AG04450 (cell line): ENCODE measurements at regions not wholly inside any gene's neighbourhood (a gene's known extent, or its start where the extent isn't known, plus 50 kb on each side); places are given as distances from the start of the nearest gene placed in this dataset.

ENCODE experiments used
- CTCF ChIA-PET: fragments of 300-600, 350-600 bp; formaldehyde crosslinking; extraction: SDS; loops from one replicate; lab custom pipeline; 2022; ENCODE audit warnings: antibody characterized with exemption, inconsistent platforms; lab: Charles Lee
- POLR2A ChIA-PET: fragments of 350-600 bp; formaldehyde crosslinking; extraction: SDS; loops from one replicate; lab custom pipeline; 2021; ENCODE audit warnings: antibody characterized with exemption, inconsistent platforms; lab: Yijun Ruan, JAX
- DNase-seq: peaks from one replicate; pipeline ENCODE4 v3.0.0-alpha.2; 2011; ENCODE audit warnings: low read depth, low spot score
- H3K27ac ChIP-seq: one replicate; pipeline ENCODE4 v1.5.1; 2012; ENCODE audit warnings: low read depth, low read length, control low read depth
- H3K27me3 ChIP-seq: one replicate; pipeline ENCODE4 v1.6.0; 2012; ENCODE audit warnings: low read length; ENCODE audit not compliant: control insufficient read depth, insufficient read depth
- H3K4me3 ChIP-seq: 2 replicates; pipeline ENCODE4 v1.5.1; 2011; ENCODE audit warnings: mild to moderate bottlenecking, low read depth, low read length, control low read depth
- H3K9me3 ChIP-seq: 2 replicates; pipeline ENCODE4 v1.5.1; 2012; ENCODE audit warnings: low read length; ENCODE audit not compliant: control insufficient read depth, insufficient read depth
- TF ChIP-seq, protein P1 (sequence below): IDR thresholded peaks from 2 replicates; pipeline ENCODE4 v1.5.1; 2011; ENCODE audit warnings: low read depth, low read length, control low read depth, inconsistent platforms

DNA sequence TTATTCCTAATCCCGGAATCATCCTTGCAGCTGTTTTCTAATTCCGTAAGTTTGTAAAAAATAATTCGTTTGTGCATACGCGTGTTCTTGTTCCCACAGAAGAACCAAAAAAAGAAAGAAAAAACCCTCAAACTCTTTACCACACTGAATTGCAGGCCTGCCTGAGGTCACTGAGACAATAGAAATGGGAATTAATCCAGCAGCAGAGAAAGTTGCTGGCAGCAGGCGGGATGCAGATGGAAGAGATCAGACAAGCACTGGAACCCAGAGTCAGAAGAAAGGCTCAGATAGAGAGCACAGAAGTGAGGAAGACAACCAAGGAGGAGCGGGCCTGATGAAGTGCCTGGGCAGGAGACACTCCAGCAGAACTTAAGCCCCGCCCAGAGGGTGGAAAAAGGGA lies 141.5 kb upstream of the VWC2 start:
- no peak for DNase-seq
- ChIA-PET POLR2A (no interaction called here), CTCF (no interaction called here)
- Histone ChIP-seq H3K4me3 (no peak overlapping the region), H3K9me3 (peaks cover 20% of the 10 kb centered on the region), H3K27ac (no peak overlapping the region), H3K27me3 (no peaks in the 10 kb centered on the region)
- TF ChIP-seq, protein P1, sequence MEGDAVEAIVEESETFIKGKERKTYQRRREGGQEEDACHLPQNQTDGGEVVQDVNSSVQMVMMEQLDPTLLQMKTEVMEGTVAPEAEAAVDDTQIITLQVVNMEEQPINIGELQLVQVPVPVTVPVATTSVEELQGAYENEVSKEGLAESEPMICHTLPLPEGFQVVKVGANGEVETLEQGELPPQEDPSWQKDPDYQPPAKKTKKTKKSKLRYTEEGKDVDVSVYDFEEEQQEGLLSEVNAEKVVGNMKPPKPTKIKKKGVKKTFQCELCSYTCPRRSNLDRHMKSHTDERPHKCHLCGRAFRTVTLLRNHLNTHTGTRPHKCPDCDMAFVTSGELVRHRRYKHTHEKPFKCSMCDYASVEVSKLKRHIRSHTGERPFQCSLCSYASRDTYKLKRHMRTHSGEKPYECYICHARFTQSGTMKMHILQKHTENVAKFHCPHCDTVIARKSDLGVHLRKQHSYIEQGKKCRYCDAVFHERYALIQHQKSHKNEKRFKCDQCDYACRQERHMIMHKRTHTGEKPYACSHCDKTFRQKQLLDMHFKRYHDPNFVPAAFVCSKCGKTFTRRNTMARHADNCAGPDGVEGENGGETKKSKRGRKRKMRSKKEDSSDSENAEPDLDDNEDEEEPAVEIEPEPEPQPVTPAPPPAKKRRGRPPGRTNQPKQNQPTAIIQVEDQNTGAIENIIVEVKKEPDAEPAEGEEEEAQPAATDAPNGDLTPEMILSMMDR: no peak

DNA sequence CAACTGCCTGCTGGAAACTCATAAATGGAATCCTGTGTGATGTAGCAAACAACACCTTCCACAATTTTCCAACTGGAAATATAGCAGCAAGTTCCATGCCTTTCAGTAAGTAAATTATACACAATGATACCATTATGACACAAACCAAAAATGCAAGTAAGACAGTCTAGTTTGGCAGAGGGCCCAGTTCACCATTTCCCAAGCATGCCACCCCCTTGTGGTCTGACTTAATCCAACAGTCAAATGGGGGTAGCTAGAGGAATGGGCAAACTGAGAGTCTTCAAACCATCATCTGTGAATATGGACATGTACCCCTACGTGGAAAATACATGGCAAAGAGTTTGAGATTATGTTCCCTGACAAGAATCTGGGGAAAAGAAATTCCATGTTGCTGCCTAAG lies 137.6 kb upstream of the VWC2 start:
- no peak for DNase-seq
- ChIA-PET POLR2A (no interaction called here), CTCF (no interaction called here)
- peaks cover 18% of the 10 kb centered on the region; the same call in 1 of the 2 replicates for H3K9me3 ChIP-seq
- no peak overlapping the region for H3K4me3 ChIP-seq
- H3K27me3 ChIP-seq: no peaks in the 10 kb centered on the region
- no peak overlapping the region for H3K27ac ChIP-seq
- TF ChIP-seq, protein P1: no peak

DNA sequence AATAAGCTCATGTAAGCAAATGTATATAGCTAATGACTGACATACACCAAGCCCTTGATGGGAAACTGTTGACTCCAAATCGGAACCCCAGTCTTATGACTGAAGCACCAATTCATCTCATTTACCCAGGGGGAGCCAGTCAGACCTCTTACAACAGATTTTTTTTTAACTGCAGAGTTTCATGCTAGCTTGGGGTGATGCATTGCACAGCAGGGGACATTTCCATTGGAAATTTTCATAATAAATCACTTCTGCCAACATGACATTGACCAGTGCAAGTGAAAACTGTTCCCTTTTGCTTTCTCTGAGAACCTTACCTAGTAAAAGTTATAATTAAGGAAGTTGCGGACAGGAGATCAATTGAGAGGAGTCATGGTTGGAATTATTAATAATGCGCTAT lies 137.0 kb upstream of the VWC2 start:
- ChIA-PET POLR2A (no interaction called here), CTCF (no interaction called here)
- H3K4me3 ChIP-seq: no peak overlapping the region
- no peak overlapping the region for H3K27ac ChIP-seq
- H3K9me3 ChIP-seq: peaks cover 15% of the 10 kb centered on the region; the same call in 1 of the 2 replicates
- H3K27me3 ChIP-seq: no peaks in the 10 kb centered on the region
- TF ChIP-seq, protein P1: no peak
- DNase-seq: no peak

DNA sequence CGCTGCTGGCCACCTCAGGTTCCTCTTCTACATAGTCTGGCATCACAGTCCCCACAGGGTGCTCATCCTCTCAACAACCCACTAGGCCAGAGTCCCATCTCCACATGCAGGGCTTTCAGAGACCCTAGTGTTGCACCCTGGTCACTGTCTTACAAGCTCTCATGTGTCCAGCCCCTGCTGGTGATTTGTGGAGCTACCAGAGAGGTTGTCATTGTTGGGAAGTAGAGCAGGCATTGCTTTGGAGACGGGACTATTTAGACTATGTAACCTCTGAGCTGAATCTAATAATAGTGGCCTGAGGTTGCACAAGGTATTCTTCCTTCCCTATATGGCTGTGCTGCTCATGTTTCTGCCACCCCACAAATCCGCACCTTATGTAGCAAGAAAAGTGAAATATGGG lies 135.3 kb upstream of the VWC2 start:
- DNase-seq: no peak
- TF ChIP-seq, protein P1: no peak
- Histone ChIP-seq H3K4me3 (no peak overlapping the region), H3K27me3 (no peaks in the 10 kb centered on the region), H3K9me3 (peaks cover 10% of the 10 kb centered on the region), H3K27ac (no peak overlapping the region)
- ChIA-PET CTCF (no interaction called here), POLR2A (no interaction called here)

DNA sequence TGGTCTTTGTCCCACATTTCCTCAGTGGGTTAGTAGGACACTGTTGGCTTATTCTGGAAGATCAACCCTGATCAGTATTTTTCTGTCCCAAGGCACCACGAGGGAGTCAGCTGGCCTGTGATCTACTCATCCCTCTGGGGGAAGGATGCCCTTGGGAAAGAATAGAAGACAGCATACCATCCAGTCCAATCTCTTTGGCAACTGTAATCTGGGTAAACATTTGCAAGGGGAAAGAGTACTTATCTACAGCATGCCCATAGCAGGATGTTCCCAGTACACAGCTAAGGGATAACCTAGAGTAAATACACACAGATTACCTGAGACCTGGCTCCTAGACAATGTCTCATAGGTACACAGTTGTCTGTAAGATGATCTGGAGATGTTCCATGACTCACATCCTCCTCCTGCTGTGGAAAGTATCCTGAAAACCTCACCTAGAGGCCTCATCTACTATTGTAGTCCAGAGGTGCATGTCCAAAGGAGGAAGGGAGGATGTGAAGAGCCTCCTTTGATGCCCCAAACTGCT lies 134.3 kb upstream of the VWC2 start:
- CTCF ChIA-PET: no interaction called here
- POLR2A ChIA-PET: no interaction called here

More for the DNA sequence above, 134.3 kb upstream of the VWC2 start:
- TF ChIP-seq, protein P1: no peak
- Histone ChIP-seq H3K27me3 (no peaks in the 10 kb centered on the region), H3K4me3 (no peak overlapping the region), H3K9me3 (peaks cover 16% of the 10 kb centered on the region), H3K27ac (no peak overlapping the region)
- no peak for DNase-seq
